ENCODE measurements at regions not wholly inside any gene's neighbourhood (a gene's known extent, or its start where the extent isn't known, plus 50 kb on each side); places are given as distances from the start of the nearest gene placed in this dataset.

DNA sequence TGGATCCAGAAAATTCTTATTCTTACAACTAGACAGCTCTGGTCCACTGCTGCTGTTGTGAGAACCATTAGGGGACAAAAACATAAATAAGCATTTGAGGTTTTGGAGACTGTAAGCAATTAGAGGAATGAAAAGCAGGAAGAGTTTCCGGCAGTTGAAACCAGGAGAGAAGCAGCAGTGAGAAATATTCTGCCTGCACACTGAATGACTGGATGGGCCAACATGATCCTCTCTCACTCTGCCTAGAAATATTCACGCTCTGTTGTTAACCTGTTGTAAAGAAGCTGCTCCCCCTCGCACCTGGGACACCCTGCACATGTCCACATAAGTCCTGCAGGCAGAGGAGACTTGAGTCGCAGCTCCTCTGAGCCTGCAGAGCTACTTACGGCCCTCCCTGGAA is 60.4 kb upstream of the RNF152 start:
- TF ChIP-seq, protein P1, sequence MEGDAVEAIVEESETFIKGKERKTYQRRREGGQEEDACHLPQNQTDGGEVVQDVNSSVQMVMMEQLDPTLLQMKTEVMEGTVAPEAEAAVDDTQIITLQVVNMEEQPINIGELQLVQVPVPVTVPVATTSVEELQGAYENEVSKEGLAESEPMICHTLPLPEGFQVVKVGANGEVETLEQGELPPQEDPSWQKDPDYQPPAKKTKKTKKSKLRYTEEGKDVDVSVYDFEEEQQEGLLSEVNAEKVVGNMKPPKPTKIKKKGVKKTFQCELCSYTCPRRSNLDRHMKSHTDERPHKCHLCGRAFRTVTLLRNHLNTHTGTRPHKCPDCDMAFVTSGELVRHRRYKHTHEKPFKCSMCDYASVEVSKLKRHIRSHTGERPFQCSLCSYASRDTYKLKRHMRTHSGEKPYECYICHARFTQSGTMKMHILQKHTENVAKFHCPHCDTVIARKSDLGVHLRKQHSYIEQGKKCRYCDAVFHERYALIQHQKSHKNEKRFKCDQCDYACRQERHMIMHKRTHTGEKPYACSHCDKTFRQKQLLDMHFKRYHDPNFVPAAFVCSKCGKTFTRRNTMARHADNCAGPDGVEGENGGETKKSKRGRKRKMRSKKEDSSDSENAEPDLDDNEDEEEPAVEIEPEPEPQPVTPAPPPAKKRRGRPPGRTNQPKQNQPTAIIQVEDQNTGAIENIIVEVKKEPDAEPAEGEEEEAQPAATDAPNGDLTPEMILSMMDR (IDR thresholded peaks at IDR 0.05): no peak
- no peak for TF ChIP-seq POLR2A (IDR thresholded peaks at IDR 0.05)
